ENCODE measurements at regions not wholly inside any gene's neighbourhood (a gene's known extent, or its start where the extent isn't known, plus 50 kb on each side); places are given as distances from the start of the nearest gene placed in this dataset.

- TF ChIP-seq POLR2A (IDR thresholded peaks at IDR 0.05; ENCODE audit: extremely low read depth, insufficient read length), result no peak
- no peak for TF ChIP-seq CTCF (IDR thresholded peaks at IDR 0.05; ENCODE audit: low read depth, low read length)
- TF ChIP-seq MAX (IDR thresholded peaks at IDR 0.05; ENCODE audit: low read depth, low read length), result no peak
Observed at GRCh38 chr11:27896096-27896495, 195.8 kb upstream of the BDNF start.

Data from NB4 (cell line).